ENCODE measurements at regions not wholly inside any gene's neighbourhood (a gene's known extent, or its start where the extent isn't known, plus 50 kb on each side); places are given as distances from the start of the nearest gene placed in this dataset.
A peak's percentile ranks its signal among the peaks of the same experiment; 100 is the strongest.

GRCh38 chr13:48761256-48761655, 107.5 kb downstream of the CYSLTR2 start:
- Mint-ChIP-seq H3K36me3 (peaks cover 6 to 23% (median 17%) of the 10 kb centered on the region in 3 donors), H3K27ac (no peak overlapping the region), H3K9me3 (peaks cover 4 to 34% (median 18%) of the 10 kb centered on the region in 6 donors), H3K4me3 (no peak overlapping the region), H3K4me1 (no peaks in the 10 kb centered on the region), H3K27me3 (ENCODE audit: low read depth in 3 of 3) (peaks cover 4 to 10% (median 7%) of the 10 kb centered on the region in 3 donors)
- DNase-seq, result no peak

- H3K9me3 Mint-ChIP-seq, result peaks cover 6 to 30% (median 19%) of the 10 kb centered on the region in 6 donors
- peak overlapping the region in 2 of 5 donors; percentile 10 to 36 for H3K4me3 Mint-ChIP-seq
- peaks cover 6 to 22% (median 11%) of the 10 kb centered on the region in 3 donors for H3K36me3 Mint-ChIP-seq
- peaks cover 4 to 12% (median 9%) of the 10 kb centered on the region in 3 donors for H3K27me3 Mint-ChIP-seq (ENCODE audit: low read depth in 3 of 3)
- no peak overlapping the region for H3K27ac Mint-ChIP-seq
- peak; percentile 79 to 83 (median 80) for DNase-seq
- peaks cover 3 to 7% of the 10 kb centered on the region in 2 donors for H3K4me1 Mint-ChIP-seq
Measured at GRCh38 chr13:48769107-48769704, 115.5 kb downstream of the CYSLTR2 start.

DNA sequence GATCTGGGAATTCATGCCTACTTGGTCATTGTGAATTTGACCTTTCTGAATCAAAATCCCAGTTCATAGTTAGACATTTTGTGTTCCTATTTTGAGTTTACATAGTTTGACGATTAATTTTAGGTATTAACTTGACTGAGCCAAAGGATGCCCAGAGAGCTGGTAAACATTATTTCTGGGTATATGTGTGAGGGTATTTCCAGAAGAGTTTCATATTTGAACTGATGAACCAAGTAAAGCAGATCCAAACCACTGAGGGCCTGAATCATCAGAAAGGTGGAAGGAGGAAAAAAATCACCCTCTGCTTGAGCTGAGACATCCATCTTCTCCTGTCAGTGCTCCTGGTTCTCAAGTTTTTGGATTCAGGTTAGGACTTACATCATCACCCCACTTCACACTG, 116.6 kb downstream of the CYSLTR2 start:
- Mint-ChIP-seq H3K27ac (no peak overlapping the region), H3K9me3 (peaks cover 3 to 18% (median 8%) of the 10 kb centered on the region in 6 donors), H3K4me3 (no peak overlapping the region), H3K27me3 (ENCODE audit: low read depth in 3 of 3) (peaks cover 2 to 12% (median 6%) of the 10 kb centered on the region in 3 donors), H3K36me3 (peaks cover under 1 to 13% (median 6%) of the 10 kb centered on the region in 3 donors), H3K4me1 (peaks cover 3 to 7% of the 10 kb centered on the region in 2 donors)
- no peak for DNase-seq

GRCh38 chr13:48772908-48773307, 119.2 kb downstream of the CYSLTR2 start:
- Mint-ChIP-seq H3K9me3 (peaks cover 0 to 4% (median 0%) of the 10 kb centered on the region in 6 donors), H3K27me3 (ENCODE audit: low read depth in 3 of 3) (peaks cover 2 to 10% (median 5%) of the 10 kb centered on the region in 3 donors), H3K4me1 (peaks cover 3 to 7% of the 10 kb centered on the region in 2 donors), H3K36me3 (no peaks in the 10 kb centered on the region), H3K27ac (no peak overlapping the region), H3K4me3 (no peak overlapping the region)
- no peak for DNase-seq

DNA sequence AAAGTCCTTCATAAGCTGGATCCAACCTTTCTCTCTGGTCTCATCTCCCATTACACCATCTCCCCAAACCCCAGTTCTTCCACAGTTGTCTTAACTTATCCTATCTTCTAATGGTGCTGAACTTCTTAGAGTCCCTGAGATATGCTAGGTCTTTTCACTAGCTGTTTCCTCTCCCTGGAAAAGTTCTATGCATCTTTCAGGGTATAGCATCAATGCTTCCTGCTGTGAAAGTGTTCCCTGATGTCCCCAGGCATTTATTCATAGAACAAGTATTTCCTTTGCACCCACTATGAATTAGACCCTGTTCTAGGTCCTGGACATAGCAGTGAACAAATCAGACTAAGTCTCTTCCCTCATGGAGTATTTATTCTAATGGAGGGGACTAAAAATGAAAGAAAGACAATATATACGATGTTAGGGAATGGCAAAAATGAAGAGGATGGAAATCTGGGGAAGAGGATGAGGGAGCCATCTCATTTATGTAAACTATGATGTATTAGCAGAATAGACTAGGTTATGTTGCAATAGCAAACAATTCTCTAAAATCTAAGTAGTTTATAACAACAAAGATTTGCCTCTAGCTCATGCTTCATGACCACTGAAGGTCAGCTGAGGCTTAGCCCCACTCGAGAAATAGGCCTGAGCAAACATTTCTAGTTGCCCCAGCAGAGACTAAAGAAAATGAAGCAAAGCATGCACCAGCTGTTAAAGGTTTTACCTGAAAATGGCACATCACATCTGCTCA, 120.0 kb downstream of the CYSLTR2 start:
- peaks cover 3 to 6% of the 10 kb centered on the region in 2 donors for H3K4me1 Mint-ChIP-seq
- peaks cover 3 to 10% (median 3%) of the 10 kb centered on the region in 3 donors for H3K27me3 Mint-ChIP-seq (ENCODE audit: low read depth in 3 of 3)
- H3K4me3 Mint-ChIP-seq, result no peak overlapping the region
- no peak for DNase-seq
- peaks cover 0 to 2% (median 0%) of the 10 kb centered on the region in 6 donors for H3K9me3 Mint-ChIP-seq
- H3K36me3 Mint-ChIP-seq, result no peaks in the 10 kb centered on the region
- no peak overlapping the region for H3K27ac Mint-ChIP-seq

- Mint-ChIP-seq H3K9me3 (peaks cover 0 to 9% (median 5%) of the 10 kb centered on the region in 6 donors), H3K36me3 (no peaks in the 10 kb centered on the region), H3K27ac (no peak overlapping the region), H3K4me1 (no peaks in the 10 kb centered on the region), H3K4me3 (no peak overlapping the region), H3K27me3 (ENCODE audit: low read depth in 3 of 3) (peaks cover 6 to 8% (median 6%) of the 10 kb centered on the region in 3 donors)
- DNase-seq, result no peak
Measured at GRCh38 chr13:48775285-48775684, 121.6 kb downstream of the CYSLTR2 start.

DNA sequence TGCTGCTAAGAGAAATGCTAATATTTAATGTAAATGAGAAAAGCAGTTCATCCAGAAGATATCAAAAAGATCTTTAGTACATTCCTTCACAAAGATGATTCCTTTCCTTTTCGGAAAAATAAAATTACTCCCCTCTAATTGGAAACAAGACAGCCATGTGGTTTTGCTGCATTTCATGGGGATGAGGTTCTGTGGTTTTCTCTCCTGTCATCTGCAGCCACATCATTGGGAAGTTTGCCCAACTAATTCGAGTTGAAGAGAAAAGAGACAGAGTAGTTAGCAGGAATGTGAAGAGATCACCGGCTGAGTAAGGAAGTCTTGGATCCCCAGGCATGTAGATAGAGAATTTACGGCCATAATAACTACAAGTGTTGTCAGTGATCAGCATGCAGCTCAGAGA, 122.1 kb downstream of the CYSLTR2 start:
- no peaks in the 10 kb centered on the region for H3K4me1 Mint-ChIP-seq
- no peak overlapping the region for H3K27ac Mint-ChIP-seq
- H3K9me3 Mint-ChIP-seq, result peaks cover 2 to 14% (median 6%) of the 10 kb centered on the region in 6 donors

GRCh38 chr13:48776401-48776800, 122.7 kb downstream of the CYSLTR2 start:
- H3K4me1 Mint-ChIP-seq, result no peaks in the 10 kb centered on the region
- no peaks in the 10 kb centered on the region for H3K36me3 Mint-ChIP-seq
- H3K27ac Mint-ChIP-seq, result no peak overlapping the region
- no peak overlapping the region for H3K4me3 Mint-ChIP-seq
- H3K9me3 Mint-ChIP-seq, result peaks cover 6 to 20% (median 11%) of the 10 kb centered on the region in 6 donors
- no peak for DNase-seq
- H3K27me3 Mint-ChIP-seq (ENCODE audit: low read depth in 3 of 3), result peaks cover 6 to 8% (median 6%) of the 10 kb centered on the region in 3 donors

More for the DNA sequence above, 122.1 kb downstream of the CYSLTR2 start:
- Mint-ChIP-seq H3K27me3 (ENCODE audit: low read depth in 3 of 3) (peaks cover 6 to 8% (median 6%) of the 10 kb centered on the region in 3 donors), H3K36me3 (no peaks in the 10 kb centered on the region), H3K4me3 (no peak overlapping the region)
- DNase-seq, result no peak

DNA sequence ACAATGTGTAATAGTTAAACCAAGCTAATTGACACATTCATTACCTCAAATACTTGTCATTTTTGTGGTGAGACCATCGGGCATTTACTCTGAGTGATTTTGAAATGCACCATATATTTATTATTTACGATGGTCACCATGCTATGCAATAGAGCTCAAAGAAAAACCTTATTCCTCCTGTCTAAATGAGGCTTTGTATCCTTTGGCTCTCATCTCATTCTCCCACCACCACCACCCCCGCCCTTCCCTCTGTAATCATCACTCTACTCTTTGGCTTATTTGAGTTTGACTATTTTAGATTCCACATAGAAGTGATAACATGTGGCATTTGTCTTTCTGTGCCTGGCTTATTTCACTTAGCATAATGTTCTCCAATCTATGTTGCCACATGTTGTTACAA, 124.9 kb downstream of the CYSLTR2 start:
- H3K27ac Mint-ChIP-seq, result no peak overlapping the region
- H3K27me3 Mint-ChIP-seq (ENCODE audit: low read depth in 3 of 3), result peaks cover 4 to 10% (median 7%) of the 10 kb centered on the region in 3 donors
- DNase-seq, result no peak
- no peaks in the 10 kb centered on the region for H3K4me1 Mint-ChIP-seq
- no peaks in the 10 kb centered on the region for H3K36me3 Mint-ChIP-seq
- H3K4me3 Mint-ChIP-seq, result no peak overlapping the region
- peaks cover 7 to 26% (median 16%) of the 10 kb centered on the region in 6 donors for H3K9me3 Mint-ChIP-seq

GRCh38 chr13:48780713-48781341, 127.1 kb downstream of the CYSLTR2 start:
- peaks cover 7 to 26% (median 16%) of the 10 kb centered on the region in 6 donors for H3K9me3 Mint-ChIP-seq
- no peak overlapping the region for H3K27ac Mint-ChIP-seq
- H3K27me3 Mint-ChIP-seq (ENCODE audit: low read depth in 3 of 3), result peaks cover 6 to 10% (median 7%) of the 10 kb centered on the region in 3 donors
- no peak for DNase-seq
- no peak overlapping the region for H3K4me3 Mint-ChIP-seq
- H3K36me3 Mint-ChIP-seq, result no peaks in the 10 kb centered on the region
- no peaks in the 10 kb centered on the region for H3K4me1 Mint-ChIP-seq

DNA sequence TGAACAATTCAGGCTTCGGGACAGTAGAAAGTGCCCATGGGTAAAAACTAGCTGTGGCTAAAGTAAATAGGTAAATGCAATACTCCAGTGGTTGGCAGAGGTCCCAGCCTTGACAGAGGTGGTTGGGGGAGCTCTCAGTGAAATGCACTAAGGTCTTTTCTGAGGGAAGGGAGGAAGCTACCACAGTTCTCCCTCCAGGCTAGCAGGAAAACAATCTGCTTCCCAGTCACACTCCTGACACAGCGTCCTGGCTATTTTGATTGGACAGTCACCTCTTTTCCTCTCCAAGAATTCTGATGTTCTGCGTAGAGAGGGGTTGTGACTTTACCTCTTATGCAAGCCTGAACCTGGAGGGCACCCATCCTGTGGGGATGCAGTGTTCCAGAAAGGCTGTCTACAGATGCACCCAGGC, 128.7 kb downstream of the CYSLTR2 start:
- H3K4me1 Mint-ChIP-seq, result no peaks in the 10 kb centered on the region
- H3K4me3 Mint-ChIP-seq, result no peak overlapping the region
- H3K27me3 Mint-ChIP-seq (ENCODE audit: low read depth in 3 of 3), result peaks cover 5 to 7% (median 6%) of the 10 kb centered on the region in 3 donors
- DNase-seq, result no peak
- peaks cover 7 to 26% (median 16%) of the 10 kb centered on the region in 6 donors for H3K9me3 Mint-ChIP-seq
- no peak overlapping the region for H3K27ac Mint-ChIP-seq
- no peaks in the 10 kb centered on the region for H3K36me3 Mint-ChIP-seq

- peaks cover 7 to 26% (median 16%) of the 10 kb centered on the region in 6 donors for H3K9me3 Mint-ChIP-seq
- no peak overlapping the region for H3K27ac Mint-ChIP-seq
- no peaks in the 10 kb centered on the region for H3K36me3 Mint-ChIP-seq
- DNase-seq, result no peak
- peaks cover 4 to 9% (median 6%) of the 10 kb centered on the region in 3 donors for H3K27me3 Mint-ChIP-seq (ENCODE audit: low read depth in 3 of 3)
- no peak overlapping the region for H3K4me3 Mint-ChIP-seq
- no peaks in the 10 kb centered on the region for H3K4me1 Mint-ChIP-seq
Measured at GRCh38 chr13:48783181-48783630, 129.5 kb downstream of the CYSLTR2 start.

DNA sequence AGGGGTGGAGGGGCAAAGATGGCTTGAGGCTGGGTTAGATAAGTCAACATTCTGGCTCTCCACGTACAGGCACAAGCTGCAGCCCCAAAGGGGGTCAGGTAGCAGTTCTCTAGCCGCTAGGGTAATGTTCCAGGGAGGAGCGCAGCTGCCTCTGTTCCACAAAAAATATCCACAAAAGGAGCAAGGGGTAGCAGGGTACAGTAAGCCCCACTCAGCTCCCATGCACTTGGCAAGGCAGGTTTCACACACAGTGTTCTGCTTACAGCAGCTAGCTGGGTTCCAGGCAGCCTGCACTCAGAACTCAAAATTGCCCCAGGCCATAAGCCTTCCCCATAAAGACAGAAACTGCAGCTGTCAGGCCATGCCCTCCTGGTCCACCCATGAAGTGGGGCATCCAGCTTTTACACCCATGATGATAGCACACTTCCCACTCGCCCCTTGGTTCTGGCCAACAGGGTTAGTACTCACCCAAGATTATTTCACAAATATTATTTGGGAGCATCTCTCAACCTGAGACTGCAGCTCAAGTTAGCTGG, 130.0 kb downstream of the CYSLTR2 start:
- H3K36me3 Mint-ChIP-seq, result no peaks in the 10 kb centered on the region
- DNase-seq, result no peak
- no peaks in the 10 kb centered on the region for H3K4me1 Mint-ChIP-seq
- H3K4me3 Mint-ChIP-seq, result no peak overlapping the region
- H3K9me3 Mint-ChIP-seq, result peaks cover 7 to 26% (median 16%) of the 10 kb centered on the region in 6 donors
- peaks cover 4 to 11% (median 5%) of the 10 kb centered on the region in 3 donors for H3K27me3 Mint-ChIP-seq (ENCODE audit: low read depth in 3 of 3)
- no peak overlapping the region for H3K27ac Mint-ChIP-seq

Data from immature natural killer cell (primary cell).